ENCODE measurements at regions not wholly inside any gene's neighbourhood (a gene's known extent, or its start where the extent isn't known, plus 50 kb on each side); places are given as distances from the start of the nearest gene placed in this dataset.

GRCh38 chr5:8691221-8691620 is 822.3 kb downstream of the MTRR start:
- TF ChIP-seq CTCF (IDR thresholded peaks at IDR 0.05; ENCODE audit: insufficient read depth, missing control alignments): no peak
- no peak for FAIRE-seq
- DNase-seq (ENCODE audit: insufficient read length, low spot score): no peak

- FAIRE-seq (no peak), DNase-seq (ENCODE audit: insufficient read length, low spot score) (no peak)
- TF ChIP-seq CTCF (IDR thresholded peaks at IDR 0.05; ENCODE audit: insufficient read depth, missing control alignments): no peak
Observed at GRCh38 chr5:8693341-8693844, 824.4 kb downstream of the MTRR start.

- DNase-seq (ENCODE audit: insufficient read length, low spot score) (no peak), FAIRE-seq (no peak)
- TF ChIP-seq CTCF (IDR thresholded peaks at IDR 0.05; ENCODE audit: insufficient read depth, missing control alignments): no peak
Observed at GRCh38 chr5:8694545-8694944, 825.6 kb downstream of the MTRR start.

- no peak for TF ChIP-seq CTCF (IDR thresholded peaks at IDR 0.05; ENCODE audit: insufficient read depth, missing control alignments)
- FAIRE-seq: no peak
Observed at GRCh38 chr5:8695902-8696845, 827.2 kb downstream of the MTRR start.

GRCh38 chr5:8700222-8700621 is 831.3 kb downstream of the MTRR start:
- DNase-seq (ENCODE audit: insufficient read length, low spot score) (no peak), FAIRE-seq (no peak)
- TF ChIP-seq CTCF (IDR thresholded peaks at IDR 0.05; ENCODE audit: insufficient read depth, missing control alignments): no peak

More at GRCh38 chr5:8695902-8696845, 827.2 kb downstream of the MTRR start:
- DNase-seq (ENCODE audit: insufficient read length, low spot score): no peak

- no peak for DNase-seq (ENCODE audit: insufficient read length, low spot score)
- TF ChIP-seq CTCF (IDR thresholded peaks at IDR 0.05; ENCODE audit: insufficient read depth, missing control alignments): no peak
- no peak for FAIRE-seq
Observed at GRCh38 chr5:8700671-8701070, 831.7 kb downstream of the MTRR start.

GRCh38 chr5:8701251-8701650 is 832.3 kb downstream of the MTRR start:
- no peak for TF ChIP-seq CTCF (IDR thresholded peaks at IDR 0.05; ENCODE audit: insufficient read depth, missing control alignments)
- FAIRE-seq (no peak), DNase-seq (ENCODE audit: insufficient read length, low spot score) (no peak)

All from D721Med (cell line).